Activated CD8-positive, alpha-beta T cell treated with anti-CD3 and anti-CD28 coated beads for 36 hours (primary cell): ENCODE measurements at regions not wholly inside any gene's neighbourhood (a gene's known extent, or its start where the extent isn't known, plus 50 kb on each side); places are given as distances from the start of the nearest gene placed in this dataset.
"Not testable (repeated sequence)": the region's sequence is repeated elsewhere in the genome, so short reads cannot be mapped to it uniquely, and the experiment has no call there.

Experiments used
- ATAC-seq: fragments of 200-7000 bp; cut with Tn5 transposase; one replicate; pipeline ENCODE4 v1.10.0; 2021; ENCODE audit warnings: mild to moderate bottlenecking, moderate library complexity
- CTCF ChIA-PET: fragments of 350-600 bp; sonication (Branson Sonifier 250); formaldehyde crosslinking; loops from one replicate; lab custom pipeline; 2021; ENCODE audit warnings: antibody characterized with exemption; lab: Charles Lee
- POLR2A ChIA-PET: fragments of 350-600 bp; sonication (Branson Sonifier 250); formaldehyde crosslinking; loops from one replicate; lab custom pipeline; 2021; ENCODE audit warnings: antibody characterized with exemption; lab: Charles Lee
- DNase-seq: peaks from one replicate; pipeline ENCODE4 v3.0.0-alpha.2; 2020
- H3K27ac Mint-ChIP-seq: one replicate; pipeline ENCODE4 v1.8.0; 2021; ENCODE audit warnings: mild to moderate bottlenecking, mixed read lengths
- H3K27me3 Mint-ChIP-seq: one replicate; pipeline ENCODE4 v1.8.0; 2021; ENCODE audit warnings: mixed read lengths
- H3K36me3 Mint-ChIP-seq: one replicate; pipeline ENCODE4 v1.8.0; 2021; ENCODE audit warnings: low read depth, mixed read lengths
- H3K4me1 Mint-ChIP-seq: one replicate; pipeline ENCODE4 v1.8.0; 2021; ENCODE audit warnings: low read depth, mixed read lengths
- H3K4me3 Mint-ChIP-seq: one replicate; pipeline ENCODE4 v1.8.0; 2021; ENCODE audit warnings: mild to moderate bottlenecking, moderate library complexity, mixed read lengths
- H3K9me3 Mint-ChIP-seq: one replicate; pipeline ENCODE4 v1.8.0; 2021; ENCODE audit warnings: mixed read lengths
- intact Hi-C: fragments of 100-400 bp; cut with micrococcal nuclease; formaldehyde crosslinking; loops from one replicate; pipeline ENCODE4 v1.10.0; 2022
- TF ChIP-seq, protein P1 (sequence below): fragments of 200-600 bp; IDR thresholded peaks from one replicate; pipeline ENCODE4 v1.8.0; 2022; ENCODE audit warnings: antibody characterized with exemption, mild to moderate bottlenecking

DNA sequence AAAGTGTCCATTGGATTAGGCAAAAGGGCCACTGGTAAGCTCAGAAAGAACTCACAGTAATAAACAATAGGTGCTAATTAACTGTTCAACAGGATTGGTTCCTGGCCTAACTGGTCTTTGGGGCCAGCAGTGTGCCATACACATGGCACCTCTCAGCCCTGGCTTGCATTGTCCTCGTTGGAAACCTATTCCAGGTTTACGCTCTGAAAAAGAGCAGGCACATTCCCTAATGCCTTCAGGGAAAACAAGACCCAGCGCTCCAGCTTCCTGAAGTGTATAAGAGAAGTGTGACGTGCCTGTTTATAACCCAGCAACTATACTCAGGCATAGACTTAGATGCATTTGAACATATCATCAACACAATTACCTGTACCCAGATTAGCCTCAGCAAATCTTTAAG is 51.9 kb upstream of the RBM47 start:
- ChIA-PET POLR2A (interaction anchor here (1.9 kb wide), 1 partner anchor 8 kb away, joined by 8 read pairs; no protein-coding TSS in a partner anchor), CTCF (interaction anchor here (1.2 kb wide), 1 partner anchor 9 kb away, joined by 3 read pairs; no protein-coding TSS in a partner anchor)
- peaks cover 1% of the 10 kb centered on the region for H3K27me3 Mint-ChIP-seq
- H3K4me1 Mint-ChIP-seq, result peaks cover 5% of the 10 kb centered on the region
- intact Hi-C loops, result no loop called here
- no peak for DNase-seq
- H3K27ac Mint-ChIP-seq, result no peak overlapping the region
- no peak overlapping the region for H3K4me3 Mint-ChIP-seq
- TF ChIP-seq, protein P1, sequence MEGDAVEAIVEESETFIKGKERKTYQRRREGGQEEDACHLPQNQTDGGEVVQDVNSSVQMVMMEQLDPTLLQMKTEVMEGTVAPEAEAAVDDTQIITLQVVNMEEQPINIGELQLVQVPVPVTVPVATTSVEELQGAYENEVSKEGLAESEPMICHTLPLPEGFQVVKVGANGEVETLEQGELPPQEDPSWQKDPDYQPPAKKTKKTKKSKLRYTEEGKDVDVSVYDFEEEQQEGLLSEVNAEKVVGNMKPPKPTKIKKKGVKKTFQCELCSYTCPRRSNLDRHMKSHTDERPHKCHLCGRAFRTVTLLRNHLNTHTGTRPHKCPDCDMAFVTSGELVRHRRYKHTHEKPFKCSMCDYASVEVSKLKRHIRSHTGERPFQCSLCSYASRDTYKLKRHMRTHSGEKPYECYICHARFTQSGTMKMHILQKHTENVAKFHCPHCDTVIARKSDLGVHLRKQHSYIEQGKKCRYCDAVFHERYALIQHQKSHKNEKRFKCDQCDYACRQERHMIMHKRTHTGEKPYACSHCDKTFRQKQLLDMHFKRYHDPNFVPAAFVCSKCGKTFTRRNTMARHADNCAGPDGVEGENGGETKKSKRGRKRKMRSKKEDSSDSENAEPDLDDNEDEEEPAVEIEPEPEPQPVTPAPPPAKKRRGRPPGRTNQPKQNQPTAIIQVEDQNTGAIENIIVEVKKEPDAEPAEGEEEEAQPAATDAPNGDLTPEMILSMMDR, result no peak
- H3K9me3 Mint-ChIP-seq, result no peaks in the 10 kb centered on the region
- H3K36me3 Mint-ChIP-seq, result no peaks in the 10 kb centered on the region
- no peak for ATAC-seq

DNA sequence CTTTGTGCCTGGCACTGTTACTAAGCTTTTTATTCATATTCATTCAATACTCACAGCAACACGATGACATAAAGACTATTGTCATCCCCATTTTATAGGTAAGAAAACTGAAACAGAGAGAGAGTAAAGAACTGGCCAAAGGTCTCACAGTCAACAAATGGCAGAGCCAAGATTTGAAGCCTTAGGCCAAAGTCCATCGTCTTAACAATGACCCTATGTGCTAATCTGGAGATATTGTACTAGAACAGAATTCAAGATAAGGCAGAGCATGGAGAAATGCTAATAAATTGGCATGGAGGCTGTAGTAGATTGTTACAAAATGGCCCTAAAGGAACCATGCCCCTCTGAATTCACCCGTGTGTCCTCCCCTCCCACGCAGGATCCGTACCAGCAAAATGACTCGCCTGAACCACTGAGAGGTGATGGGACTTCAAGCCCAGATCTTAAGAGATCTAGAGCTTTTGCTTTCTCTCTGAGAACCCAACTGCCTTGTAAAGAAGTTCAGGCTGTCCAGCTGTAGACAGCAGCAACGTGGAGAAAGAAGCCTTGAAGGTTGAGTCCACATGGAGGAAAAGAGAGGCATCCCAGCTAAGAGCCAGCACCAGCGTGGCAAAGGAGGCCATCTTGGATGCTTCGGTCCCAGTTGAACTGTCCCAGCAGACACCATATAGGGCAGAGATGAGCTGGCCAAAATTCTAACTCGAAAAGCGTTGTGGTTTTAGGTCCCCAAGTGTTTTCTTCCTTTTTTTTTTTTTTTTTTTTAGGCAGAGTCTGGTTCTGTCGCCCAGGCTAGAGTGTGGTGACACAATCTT is 52.8 kb upstream of the RBM47 start:
- POLR2A ChIA-PET, result interaction anchor here (1.9 kb wide), 1 partner anchor 9 kb away, joined by 8 read pairs; no protein-coding TSS in a partner anchor
- no peak overlapping the region for H3K27ac Mint-ChIP-seq
- peak; percentile 58 for ATAC-seq

DNA sequence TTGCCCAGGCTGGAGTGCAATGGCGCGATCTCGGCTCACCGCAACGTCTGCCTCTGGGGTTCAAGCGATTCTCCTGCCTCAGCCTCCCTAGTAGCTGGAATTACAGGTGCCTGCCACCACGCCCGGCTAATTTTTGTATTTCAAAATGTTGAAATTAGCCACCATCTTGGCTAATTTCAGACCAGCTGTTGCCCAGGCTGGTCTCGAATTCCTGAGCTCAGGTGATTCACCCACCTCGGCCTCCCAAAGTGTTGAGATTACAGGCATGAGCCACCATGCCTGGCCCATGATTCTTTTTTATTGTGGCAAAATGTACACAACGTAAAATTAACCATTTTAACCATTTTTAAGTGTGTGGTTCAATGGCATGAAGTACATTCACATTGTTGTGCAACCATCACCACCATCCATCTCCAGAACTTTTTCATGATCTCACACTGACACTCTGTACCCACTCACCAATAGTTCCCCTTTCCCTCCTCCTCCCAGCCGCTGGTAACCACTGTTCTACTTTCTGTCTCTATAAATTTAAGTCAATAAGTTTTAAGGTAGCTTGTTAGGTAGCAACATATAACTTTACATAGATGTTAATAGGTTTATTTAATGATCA is 54.0 kb upstream of the RBM47 start:
- POLR2A ChIA-PET, H3K27ac Mint-ChIP-seq, intact Hi-C loops, H3K9me3 Mint-ChIP-seq, CTCF ChIA-PET, DNase-seq, H3K36me3 Mint-ChIP-seq, H3K4me3 Mint-ChIP-seq, ATAC-seq, H3K27me3 Mint-ChIP-seq: not testable (repeated sequence)
- peaks cover 13% of the 10 kb centered on the region for H3K4me1 Mint-ChIP-seq

More for the DNA sequence above, 52.8 kb upstream of the RBM47 start:
- H3K4me1 Mint-ChIP-seq, result peaks cover 5% of the 10 kb centered on the region
- no peaks in the 10 kb centered on the region for H3K9me3 Mint-ChIP-seq
- DNase-seq, result peak; percentile 59
- H3K27me3 Mint-ChIP-seq, result peaks cover 1% of the 10 kb centered on the region
- TF ChIP-seq, protein P1, result no peak
- CTCF ChIA-PET, result interaction anchor here (1.0 kb wide), 1 partner anchor 9 kb away, joined by 6 read pairs; no protein-coding TSS in a partner anchor
- intact Hi-C loops, result no loop called here
- H3K4me3 Mint-ChIP-seq, result no peak overlapping the region
- no peaks in the 10 kb centered on the region for H3K36me3 Mint-ChIP-seq

DNA sequence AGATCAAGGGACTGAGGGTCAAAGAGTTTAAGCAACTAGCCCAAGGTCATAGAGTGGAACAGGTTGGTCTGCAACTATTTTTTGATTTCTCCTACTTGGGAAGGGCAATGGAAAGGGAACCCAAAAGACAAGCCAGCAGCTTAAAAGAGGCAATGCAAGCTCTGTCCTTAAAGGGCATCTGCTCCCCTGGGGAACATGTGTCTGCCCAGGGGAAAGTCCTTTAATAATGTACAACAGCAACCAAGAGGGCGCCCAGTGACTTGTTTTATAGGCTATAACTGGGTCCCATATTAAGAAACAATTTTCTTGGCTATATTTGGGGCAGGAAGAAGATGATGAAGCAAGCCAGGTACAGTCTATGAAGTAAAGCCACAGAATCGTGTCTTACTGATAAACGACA is 54.7 kb upstream of the RBM47 start:
- ChIA-PET POLR2A (no interaction called here), CTCF (no interaction called here)
- intact Hi-C loops, result no loop called here
- H3K36me3 Mint-ChIP-seq, result no peaks in the 10 kb centered on the region
- ATAC-seq (no peak), DNase-seq (no peak)
- H3K27ac Mint-ChIP-seq, result no peak overlapping the region
- no peaks in the 10 kb centered on the region for H3K9me3 Mint-ChIP-seq
- H3K27me3 Mint-ChIP-seq, result peaks cover 1% of the 10 kb centered on the region
- H3K4me1 Mint-ChIP-seq, result peaks cover 15% of the 10 kb centered on the region
- no peak overlapping the region for H3K4me3 Mint-ChIP-seq
- TF ChIP-seq, protein P1, result no peak

DNA sequence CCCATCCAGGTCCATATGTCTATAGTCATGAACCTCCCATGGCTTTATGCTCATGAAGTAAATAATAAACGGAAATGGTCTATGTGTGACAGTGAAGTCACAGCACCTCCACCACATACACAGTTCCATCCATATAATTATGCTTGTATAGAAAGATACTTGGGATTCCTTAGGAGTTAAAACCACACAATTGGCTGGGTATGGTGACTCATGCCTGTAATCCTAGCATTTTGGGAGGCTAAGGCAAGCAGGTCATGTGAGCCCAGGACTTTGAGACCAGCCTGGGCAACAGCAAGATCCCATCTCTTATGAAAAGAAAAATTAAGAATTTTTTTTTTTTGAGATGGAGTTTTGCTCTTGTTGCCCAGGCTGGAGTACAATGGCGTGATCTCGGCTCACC is 55.6 kb upstream of the RBM47 start:
- intact Hi-C loops, result no loop called here
- H3K36me3 Mint-ChIP-seq, result no peaks in the 10 kb centered on the region
- H3K27me3 Mint-ChIP-seq, result peaks cover 3% of the 10 kb centered on the region
- no peak for DNase-seq
- CTCF ChIA-PET, result no interaction called here
- no peak for ATAC-seq
- no peak overlapping the region for H3K27ac Mint-ChIP-seq
- POLR2A ChIA-PET, result interaction anchor here (1.6 kb wide), 1 partner anchor 10 kb away, joined by 3 read pairs; no protein-coding TSS in a partner anchor
- TF ChIP-seq, protein P1, result no peak
- peaks cover 15% of the 10 kb centered on the region for H3K4me1 Mint-ChIP-seq
- no peak overlapping the region for H3K4me3 Mint-ChIP-seq
- H3K9me3 Mint-ChIP-seq, result no peaks in the 10 kb centered on the region
